HepG2 (cell line): ENCODE measurements at regions not wholly inside any gene's neighbourhood (a gene's known extent, or its start where the extent isn't known, plus 50 kb on each side); places are given as distances from the start of the nearest gene placed in this dataset.
A peak's percentile ranks its signal among the peaks of the same experiment; 100 is the strongest.

Source experiments
- ATAC-seq: fragments of 200-7000 bp; cut with Tn5 transposase; 3 replicates; pipeline ENCODE4 v1.9.1; 2020; ENCODE audit warnings: mild to moderate bottlenecking, moderate library complexity
- BruUV-seq: library from RNA; stranded (reverse); fragments of 400-500 nt; replicated peaks from 2 replicates; lab custom pipeline; 2021; lab: Mats Ljungman, UMichigan
- CTCF ChIA-PET: fragments of 300-600 bp; formaldehyde crosslinking; extraction: SDS; loops from one replicate; lab custom pipeline; 2021; ENCODE audit warnings: low total read pairs, inconsistent platforms, low intra/inter-chr PET ratio; lab: Yijun Ruan, JAX
- POLR2A ChIA-PET: fragments of 350-600 bp; sonication (Branson Sonifier 250); formaldehyde crosslinking; loops from one replicate; lab custom pipeline; 2020; ENCODE audit warnings: antibody characterized with exemption, inconsistent platforms; lab: Yijun Ruan, JAX
- DNase-seq: peaks from one replicate; pipeline ENCODE4 v3.0.0-alpha.2; 2015; ENCODE audit warnings: low spot score
- FAIRE-seq: peaks from 3 replicates; lab custom pipeline; 2011; peaks lifted over from hg19 to GRCh38; lab: Jason Lieb, UNC
- H2AFZ ChIP-seq: one replicate; pipeline ENCODE4 v1.6.1; 2011; ENCODE audit warnings: low read length, inconsistent platforms
- H3K27ac ChIP-seq: fragments of 300-600 bp; 3 replicates; pipeline ENCODE4 v1.8.0; 2011; ENCODE audit warnings: mixed run types, mild to moderate bottlenecking, mixed read lengths, low read length, inconsistent platforms; ENCODE audit not compliant: insufficient read depth; ENCODE audit errors: extremely low read length
- H3K27me3 ChIP-seq, 2 experiments: fragments of 200-600 bp in 1 of 2; 2 replicates in 1 of 2; 3 replicates in 1 of 2; pipeline versions ENCODE4 v1.6.0 to v1.8.0; 2011; ENCODE audit warnings: low read length in 2 of 2, mild to moderate bottlenecking in 2 of 2, moderate library complexity in 2 of 2, inconsistent platforms in 1 of 2; ENCODE audit not compliant: insufficient read depth in 2 of 2, control insufficient read depth in 1 of 2
- H3K36me3 ChIP-seq, 2 experiments: fragments of 200-600 bp in 1 of 2; replicated peaks in 1 of 2; 2 replicates in 1 of 2; 3 replicates in 1 of 2; pipeline versions ENCODE4 v1.5.1 to v1.8.0; 2011; ENCODE audit warnings: low read length in 2 of 2, inconsistent platforms in 1 of 2; ENCODE audit not compliant: insufficient read depth in 2 of 2, control insufficient read depth in 1 of 2
- H3K4me1 ChIP-seq: 2 replicates; pipeline ENCODE4 v1.5.1; 2012; ENCODE audit warnings: low read length, inconsistent platforms; ENCODE audit not compliant: insufficient read depth
- H3K4me2 ChIP-seq: 2 replicates; pipeline ENCODE4 v1.6.0; 2011; ENCODE audit warnings: low read depth, low read length, inconsistent platforms
- H3K4me3 ChIP-seq, 3 experiments: fragments of 200-600 bp in 1 of 3; sonication (generic), shearing (Covaris generic) in 1 of 3; replicated peaks in 1 of 3; 2 replicates each; pipeline ENCODE4 v1.5.1; 2011 to 2016; ENCODE audit warnings: low read length in 3 of 3, inconsistent platforms in 2 of 3, low read depth in 2 of 3, mild to moderate bottlenecking in 2 of 3, control low read depth in 1 of 3, mixed read lengths in 1 of 3; ENCODE audit not compliant: insufficient read depth in 1 of 3
- H3K79me2 ChIP-seq: one replicate; pipeline ENCODE4 v1.6.1; 2011; ENCODE audit warnings: low read length, inconsistent platforms; ENCODE audit not compliant: insufficient read depth
- H3K9ac ChIP-seq: 2 replicates; pipeline ENCODE4 v1.6.0; 2011; ENCODE audit warnings: mild to moderate bottlenecking, low read depth, low read length, inconsistent platforms; ENCODE audit not compliant: insufficient read depth
- H3K9me3 ChIP-seq: 2 replicates; pipeline ENCODE4 v1.5.1; 2012; ENCODE audit warnings: mild to moderate bottlenecking, low read length
- H4K20me1 ChIP-seq: 2 replicates; pipeline ENCODE4 v1.6.0; 2011; ENCODE audit warnings: inconsistent platforms, mild to moderate bottlenecking, low read length, moderate library complexity; ENCODE audit not compliant: insufficient read depth
- CSRNP2 ChIP-seq: sonication (generic); formaldehyde crosslinking; conservative IDR thresholded peaks from 2 replicates; pipeline ENCODE4 v1.8.0; 2022; ENCODE audit warnings: low read depth, missing genetic modification reagents
- MAFF ChIP-seq: IDR thresholded peaks from 2 replicates; pipeline ENCODE4 v1.6.1; 2011; ENCODE audit warnings: low read depth, low read length, improper control_type of control experiment
- MAFK ChIP-seq, 2 experiments: IDR thresholded peaks in 1 of 2; conservative IDR thresholded peaks in 1 of 2; 2 replicates each; pipeline ENCODE4 v1.6.1; 2011; ENCODE audit warnings: improper control_type of control experiment in 2 of 2, low read length in 2 of 2
- MIER2 ChIP-seq: IDR thresholded peaks from 2 replicates; pipeline ENCODE4 v1.6.1; 2016; ENCODE audit warnings: missing biosample characterization, missing genetic modification reagents
- MXD3 ChIP-seq: IDR thresholded peaks from 2 replicates; pipeline ENCODE4 v1.6.1; 2016; ENCODE audit warnings: mild to moderate bottlenecking, missing biosample characterization, missing genetic modification reagents
- NFKBIZ ChIP-seq: IDR thresholded peaks from 2 replicates; pipeline ENCODE4 v1.6.1; 2018; ENCODE audit warnings: missing genetic modification reagents, missing compliant biosample characterization
- REXO4 ChIP-seq: sonication (generic); formaldehyde crosslinking; IDR thresholded peaks from 2 replicates; pipeline ENCODE4 v1.8.0; 2022; ENCODE audit warnings: missing genetic modification reagents, mild to moderate bottlenecking, borderline replicate concordance
- SAP130 ChIP-seq: IDR thresholded peaks from 2 replicates; pipeline ENCODE4 v1.6.1; 2016; ENCODE audit warnings: low read depth
- SKIL ChIP-seq: sonication (generic); formaldehyde crosslinking; IDR thresholded peaks from 2 replicates; pipeline ENCODE4 v1.8.0; 2022; ENCODE audit warnings: missing genetic modification reagents, mild to moderate bottlenecking, moderate library complexity, borderline replicate concordance
- ZFP41 ChIP-seq: sonication (generic); formaldehyde crosslinking; IDR thresholded peaks from 2 replicates; pipeline ENCODE4 v1.4.0; 2020; ENCODE audit warnings: mild to moderate bottlenecking, missing genetic modification reagents, borderline replicate concordance
- ZNF205 ChIP-seq: IDR thresholded peaks from 2 replicates; pipeline ENCODE4 v1.6.1; 2018; ENCODE audit warnings: missing biosample characterization, missing genetic modification reagents
- ZNF234 ChIP-seq: sonication (generic); formaldehyde crosslinking; conservative IDR thresholded peaks from 2 replicates; pipeline ENCODE4 v1.5.1; 2020; ENCODE audit warnings: mild to moderate bottlenecking, missing genetic modification reagents
- ZNF292 ChIP-seq: sonication (generic); formaldehyde crosslinking; IDR thresholded peaks from 2 replicates; pipeline ENCODE4 v1.8.1; 2022; ENCODE audit warnings: mild to moderate bottlenecking, low read depth, missing genetic modification reagents, borderline replicate concordance
- ZNF546 ChIP-seq: sonication (generic); formaldehyde crosslinking; conservative IDR thresholded peaks from 2 replicates; pipeline ENCODE4 v1.8.1; 2023; ENCODE audit warnings: mild to moderate bottlenecking, missing genetic modification reagents
- ZNF550 ChIP-seq: sonication (generic); formaldehyde crosslinking; IDR thresholded peaks from 2 replicates; pipeline ENCODE4 v1.4.0; 2020; ENCODE audit warnings: mild to moderate bottlenecking, missing genetic modification reagents, borderline replicate concordance
- ZNF556 ChIP-seq: sonication (generic); formaldehyde crosslinking; IDR thresholded peaks from 2 replicates; pipeline ENCODE4 v1.4.0; 2020; ENCODE audit warnings: mild to moderate bottlenecking, missing genetic modification reagents, borderline replicate concordance
- ZNF597 ChIP-seq: sonication (generic); formaldehyde crosslinking; IDR thresholded peaks from 2 replicates; pipeline ENCODE4 v1.5.0; 2020; ENCODE audit warnings: missing genetic modification reagents
- ZNF878 ChIP-seq: sonication (generic); formaldehyde crosslinking; IDR thresholded peaks from 2 replicates; pipeline ENCODE4 v1.8.1; 2023; ENCODE audit warnings: mild to moderate bottlenecking, missing genetic modification reagents, moderate library complexity
- ZSCAN20 ChIP-seq: sonication (generic); formaldehyde crosslinking; IDR thresholded peaks from 2 replicates; pipeline ENCODE4 v1.4.0; 2020; ENCODE audit warnings: missing genetic modification reagents, mild to moderate bottlenecking, borderline replicate concordance
- ZSCAN25 ChIP-seq: sonication (generic); formaldehyde crosslinking; IDR thresholded peaks from 2 replicates; pipeline ENCODE4 v1.8.0; 2022; ENCODE audit warnings: mild to moderate bottlenecking, missing genetic modification reagents
- WGBS: methylation state at CpG from one replicate; pipeline ENCODE4 v1.1.6; 2017; ENCODE audit warnings: low lambda C conversion rate; 5-methylcytosine and 5-hydroxymethylcytosine counted together
- in situ Hi-C: cut with HindIII; loops from 2 replicates; pipeline ENCODE4 v1.10.0; 2017; ENCODE audit warnings: low pct_unique_long_range_greater_than_20kb; ENCODE audit not compliant: extremely low pct_ligation_motif_present
- intact Hi-C: fragments of 100-400 bp; cut with micrococcal nuclease; formaldehyde crosslinking; loops from one replicate; pipeline ENCODE4 v1.10.0; 2022; ENCODE audit not compliant: unreplicated experiment

GRCh38 chr7:16187131-16187530, 234.2 kb downstream of the CRPPA start (continued):
- TF ChIP-seq NFKBIZ (CRISPR knock-in tag): no peak
- no peak for TF ChIP-seq ZNF546
- no peak for TF ChIP-seq MXD3 (CRISPR knock-in tag)
- TF ChIP-seq ZSCAN25 (CRISPR knock-in tag): no peak
- no peak for TF ChIP-seq ZSCAN20 (CRISPR knock-in tag)

- 14% methylated on average over 2 of the region's 2 CpGs for WGBS
- BruUV-seq: no TSS peak
- TF ChIP-seq REXO4 (CRISPR knock-in tag) (no peak), ZNF205 (CRISPR knock-in tag) (no peak), ZNF597 (CRISPR knock-in tag) (no peak), SAP130 (no peak), MIER2 (no peak), MAFF (peak; percentile 32; the same call in 1 of the 2 replicates), ZNF550 (CRISPR knock-in tag) (no peak), MAFK (conservative IDR thresholded peaks at IDR 0.05 in 1 of 2, IDR thresholded peaks at IDR 0.05 in 1 of 2; ENCODE audit: low read length in 2 of 2) (peak; percentile 12 to 58; a peak in 2 of 4 replicates), ZFP41 (no peak), ZNF292 (CRISPR knock-in tag) (no peak), CSRNP2 (CRISPR knock-in tag) (no peak), ZNF878 (CRISPR knock-in tag) (no peak), ZNF556 (CRISPR knock-in tag) (no peak), SKIL (no peak), ZNF234 (no peak)
Observed at GRCh38 chr7:16178585-16178984, 242.8 kb downstream of the CRPPA start.

More at GRCh38 chr7:16178585-16178984, 242.8 kb downstream of the CRPPA start:
- DNase-seq (no peak), ATAC-seq (no peak), FAIRE-seq (no peak)
- H3K9me3 ChIP-seq: no peaks in the 10 kb centered on the region; the same call in 1 of the 2 replicates
- no peak overlapping the region for H3K9ac ChIP-seq
- H3K4me1 ChIP-seq: no peaks in the 10 kb centered on the region
- H3K27ac ChIP-seq: no peak overlapping the region
- CTCF ChIA-PET: no interaction called here
- POLR2A ChIA-PET: no interaction called here
- intact Hi-C loops (no loop called here), in situ Hi-C loops (no loop called here)
- H3K79me2 ChIP-seq: no peaks in the 10 kb centered on the region
- H3K36me3 ChIP-seq: no peaks in the 10 kb centered on the region
- no peak overlapping the region for H3K4me3 ChIP-seq
- H4K20me1 ChIP-seq: no peaks in the 10 kb centered on the region
- H3K27me3 ChIP-seq: no peaks in the 10 kb centered on the region
- H3K4me2 ChIP-seq: no peak overlapping the region
- no peak overlapping the region for H2AFZ ChIP-seq
